Heart left ventricle (tissue), 16 donors: ENCODE measurements at regions not wholly inside any gene's neighbourhood (a gene's known extent, or its start where the extent isn't known, plus 50 kb on each side); places are given as distances from the start of the nearest gene placed in this dataset.

Source experiments
- ATAC-seq, 4 donors: fragments of 200-7000 bp; cut with Tn5 transposase; one replicate each; pipeline ENCODE4 v1.9.1; 2020 to 2022; ENCODE audit warnings: moderate library complexity in 4 of 4, mild to moderate bottlenecking in 3 of 4, moderate number of reproducible peaks in 1 of 4
- DNase-seq, 5 donors: peaks; one replicate each; pipeline ENCODE4 v3.0.0-alpha.2; 2020
- H3K27ac ChIP-seq, 12 donors: fragments of 200-600 bp; sonication (generic) in 4 of 12; one replicate each; pipeline versions ENCODE4 v1.5.0 to v1.8.0; 2016 to 2022; ENCODE audit warnings: mild to moderate bottlenecking in 2 of 12
- H3K27me3 ChIP-seq, 9 donors: fragments of 200-600 bp; sonication (generic) in 2 of 9; one replicate each; pipeline versions ENCODE4 v1.5.1 to v1.8.0; 2016 to 2022; ENCODE audit warnings: mild to moderate bottlenecking in 3 of 9
- H3K36me3 ChIP-seq, 9 donors: fragments of 200-600 bp; sonication (generic) in 2 of 9; one replicate each; pipeline versions ENCODE4 v1.5.0 to v1.8.0; 2018 to 2022; ENCODE audit warnings: mild to moderate bottlenecking in 2 of 9
- H3K4me1 ChIP-seq, 12 donors: fragments of 200-600 bp; sonication (generic) in 4 of 12; one replicate each; pipeline versions ENCODE4 v1.5.0 to v1.8.0; 2016 to 2022; ENCODE audit warnings: mild to moderate bottlenecking in 3 of 12
- H3K4me3 ChIP-seq, 12 donors: fragments of 200-600 bp; sonication (generic) in 4 of 12; one replicate each; pipeline versions ENCODE4 v1.5.0 to v1.8.0; 2017 to 2022; ENCODE audit warnings: mild to moderate bottlenecking in 9 of 12, moderate library complexity in 4 of 12
- H3K9me3 ChIP-seq, 12 donors: fragments of 200-600 bp; sonication (generic) in 4 of 12; one replicate each; pipeline versions ENCODE4 v1.5.0 to v1.8.0; 2016 to 2022; ENCODE audit warnings: mild to moderate bottlenecking in 1 of 12
- POLR2A ChIP-seq, 2 donors: fragments of 450-650 bp; IDR thresholded peaks; one replicate each; pipeline ENCODE4 v1.6.1; 2017; ENCODE audit warnings: antibody characterized with exemption in 2 of 2, mild to moderate bottlenecking in 2 of 2, moderate library complexity in 2 of 2
- WGBS, 4 donors: extraction: QIAGEN DNeasy Blood & Tissue Kit in 2 of 4; methylation state at CpG; one replicate each; pipeline versions ENCODE4 v1.1.5 to v1.1.7; 2013 to 2018; 5-methylcytosine and 5-hydroxymethylcytosine counted together
- intact Hi-C, 10 donors: fragments of 100-400 bp; cut with DNase I; formaldehyde crosslinking; loops; one replicate each; pipeline versions ENCODE4 v1.11.1 to v1.14.2; 2022
- TF ChIP-seq, protein P1 (sequence below), 12 donors: fragments of 200-600 bp; sonication (generic) in 4 of 12; IDR thresholded peaks; one replicate each; pipeline versions ENCODE4 v1.5.0 to v1.8.0; 2018 to 2022; ENCODE audit warnings: antibody characterized with exemption in 12 of 12, mild to moderate bottlenecking in 5 of 12
- donor health status: ischemic (EF 13 %, LVEDD 7.1; RV severe dilation, severe dysfunction).
- donor health status: healthy with polysubstance abuse.
- donor health status: DM: no; HTN: yes; CAD: no.
- donor health status: DM: no; HTN: no; CAD: no.
- donor health status: ischemic (EF 25% LVEDD 6.9; RV normal size, moderate dysfunction).
- donor health status: ischemic (EF 25% LVEDD 5.7; RV mildly dilated, moderate dysfunction).
- donor health status: healthy.
- donor health status: DM: yes; HTN: yes; CAD: no.
- donor health status: ischemic (EF 35%, LVEDD 5.7; RV mildly dilated, moderate dysfunction).
- donor health status: nonischemic (EF 11% LVEDD 7.7; RV severe dilation, severe dysfunction).
- donor health status: DM: yes; HTN: yes; CAD: no.
- donor health status: PGD.
- donor health status: ischemic (EF 29% LVEDD 5.4; RV normal size, mild dysfunction).
- donor health status: nonischemic (EF 23%, LVEDD 6.1; RV moderate dilation, normal function).

DNA sequence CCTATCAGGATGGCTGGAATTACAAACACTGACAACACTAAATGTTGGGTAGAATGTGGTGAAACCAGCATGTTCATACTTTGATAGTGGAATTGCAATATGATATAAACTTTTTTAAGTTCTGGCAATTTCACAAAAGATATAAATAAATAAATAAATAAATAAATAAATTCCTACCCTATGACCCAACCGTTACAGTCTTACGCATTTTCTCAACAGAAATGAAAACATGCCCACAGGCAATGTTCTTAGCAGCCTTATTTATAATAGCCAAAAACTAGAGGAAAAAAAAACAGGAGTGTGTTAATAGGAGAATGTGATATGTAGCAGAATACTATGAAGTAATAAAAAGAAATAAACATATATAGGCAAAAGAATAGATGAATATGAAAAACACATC lies 318.9 kb downstream of the IPMK start:
- Histone ChIP-seq H3K4me3 (no peak overlapping the region), H3K9me3 (no peaks in the 10 kb centered on the region), H3K4me1 (no peaks in the 10 kb centered on the region), H3K36me3 (no peaks in the 10 kb centered on the region), H3K27me3 (no peaks in the 10 kb centered on the region), H3K27ac (no peak overlapping the region)
- ATAC-seq, result no peak
- intact Hi-C loops, result no loop called here
- DNase-seq, result no peak
- TF ChIP-seq, protein P1, sequence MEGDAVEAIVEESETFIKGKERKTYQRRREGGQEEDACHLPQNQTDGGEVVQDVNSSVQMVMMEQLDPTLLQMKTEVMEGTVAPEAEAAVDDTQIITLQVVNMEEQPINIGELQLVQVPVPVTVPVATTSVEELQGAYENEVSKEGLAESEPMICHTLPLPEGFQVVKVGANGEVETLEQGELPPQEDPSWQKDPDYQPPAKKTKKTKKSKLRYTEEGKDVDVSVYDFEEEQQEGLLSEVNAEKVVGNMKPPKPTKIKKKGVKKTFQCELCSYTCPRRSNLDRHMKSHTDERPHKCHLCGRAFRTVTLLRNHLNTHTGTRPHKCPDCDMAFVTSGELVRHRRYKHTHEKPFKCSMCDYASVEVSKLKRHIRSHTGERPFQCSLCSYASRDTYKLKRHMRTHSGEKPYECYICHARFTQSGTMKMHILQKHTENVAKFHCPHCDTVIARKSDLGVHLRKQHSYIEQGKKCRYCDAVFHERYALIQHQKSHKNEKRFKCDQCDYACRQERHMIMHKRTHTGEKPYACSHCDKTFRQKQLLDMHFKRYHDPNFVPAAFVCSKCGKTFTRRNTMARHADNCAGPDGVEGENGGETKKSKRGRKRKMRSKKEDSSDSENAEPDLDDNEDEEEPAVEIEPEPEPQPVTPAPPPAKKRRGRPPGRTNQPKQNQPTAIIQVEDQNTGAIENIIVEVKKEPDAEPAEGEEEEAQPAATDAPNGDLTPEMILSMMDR (IDR thresholded peaks at IDR 0.05), result no peak
- TF ChIP-seq POLR2A (IDR thresholded peaks at IDR 0.05), result no peak
- WGBS, 4 donors, result 84 to 92% (median 85%) methylated on average over 2 of the region's 2 CpGs

DNA sequence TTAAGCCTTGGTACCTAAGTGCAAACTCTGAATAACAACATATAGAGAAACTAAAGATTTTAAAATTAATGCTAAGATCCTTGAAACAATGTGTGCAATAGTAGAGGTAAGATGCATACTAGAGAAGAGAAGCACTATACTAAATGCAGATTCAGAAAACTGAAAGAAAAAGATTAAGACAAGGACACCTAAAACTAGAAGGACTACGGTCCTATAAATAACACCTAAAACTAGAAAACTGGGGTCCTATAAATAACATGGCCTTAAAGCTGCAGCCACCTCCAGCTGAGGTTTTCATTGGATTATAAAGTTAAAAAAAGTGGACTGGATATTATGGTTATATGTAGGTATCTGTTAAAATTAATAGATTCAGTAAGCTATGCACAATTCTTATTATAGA lies 320.9 kb downstream of the IPMK start:
- no peaks in the 10 kb centered on the region for H3K9me3 ChIP-seq
- no peak for DNase-seq
- WGBS, 4 donors, result 48 to 75% (median 57%) methylated on average over 1 of the region's 1 CpG
- no peak for ATAC-seq
- H3K4me1 ChIP-seq, result no peaks in the 10 kb centered on the region
- H3K27ac ChIP-seq, result no peak overlapping the region
- no peak for TF ChIP-seq POLR2A (IDR thresholded peaks at IDR 0.05)
- TF ChIP-seq, protein P1 (IDR thresholded peaks at IDR 0.05), result no peak
- intact Hi-C loops, result no loop called here
- H3K4me3 ChIP-seq, result no peak overlapping the region
- no peaks in the 10 kb centered on the region for H3K27me3 ChIP-seq
- H3K36me3 ChIP-seq, result no peaks in the 10 kb centered on the region

DNA sequence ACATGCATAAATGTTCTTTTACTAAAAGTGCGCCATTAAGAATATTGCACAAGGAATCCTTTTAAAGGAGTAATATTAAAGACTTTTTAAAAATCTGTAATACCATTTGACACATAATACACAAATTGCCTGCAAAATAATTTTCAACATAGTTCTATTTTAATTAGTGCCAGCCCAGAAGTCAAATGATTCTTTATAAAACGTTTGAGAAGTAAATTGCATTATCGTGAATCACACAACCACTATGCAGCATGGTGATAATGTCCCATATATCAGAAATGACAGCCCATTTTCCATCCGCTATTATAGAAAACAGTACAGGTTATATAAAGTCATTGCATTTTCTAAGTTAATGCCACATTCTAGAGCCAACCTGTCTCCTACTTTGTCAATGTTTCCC lies 324.0 kb downstream of the IPMK start:
- no peak for ATAC-seq
- H3K4me3 ChIP-seq, result no peak overlapping the region
- H3K4me1 ChIP-seq, result no peaks in the 10 kb centered on the region
- H3K27me3 ChIP-seq, result no peaks in the 10 kb centered on the region
- H3K27ac ChIP-seq, result no peak overlapping the region
- no peaks in the 10 kb centered on the region for H3K36me3 ChIP-seq
- TF ChIP-seq, protein P1 (IDR thresholded peaks at IDR 0.05), result no peak
- TF ChIP-seq POLR2A (IDR thresholded peaks at IDR 0.05), result no peak
- no peak for DNase-seq
- WGBS, 4 donors, result 76 to 90% (median 83%) methylated on average over 4 of the region's 4 CpGs
- H3K9me3 ChIP-seq, result no peaks in the 10 kb centered on the region
- intact Hi-C loops, result no loop called here

DNA sequence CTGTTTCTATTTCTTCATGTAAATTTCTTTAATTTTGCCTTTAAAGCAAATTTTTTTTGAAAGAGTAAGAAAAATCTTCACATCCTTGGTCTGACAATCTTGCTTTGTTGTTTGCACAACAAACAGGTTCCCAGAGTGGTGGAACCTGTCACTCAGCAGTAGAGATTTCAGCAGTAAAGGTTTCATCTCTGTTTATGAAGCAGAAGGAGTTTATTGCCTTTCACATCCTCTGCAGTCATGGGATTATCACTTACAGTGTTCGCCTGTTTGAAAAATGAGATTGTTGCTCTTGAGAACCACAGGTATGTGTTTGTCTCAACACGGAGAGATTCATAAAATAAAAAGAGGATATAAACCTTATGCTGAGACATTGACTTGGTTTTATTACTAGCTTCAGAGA lies 342.6 kb downstream of the IPMK start:
- 73 to 84% (median 75%) methylated on average over 2 of the region's 2 CpGs for WGBS, 4 donors
- H3K27me3 ChIP-seq, result no peaks in the 10 kb centered on the region
- H3K9me3 ChIP-seq, result no peaks in the 10 kb centered on the region
- no peaks in the 10 kb centered on the region for H3K36me3 ChIP-seq
- no peak overlapping the region for H3K4me3 ChIP-seq
- TF ChIP-seq POLR2A (IDR thresholded peaks at IDR 0.05), result no peak
- TF ChIP-seq, protein P1 (IDR thresholded peaks at IDR 0.05), result no peak
- no peak for ATAC-seq
- DNase-seq, result no peak
- intact Hi-C loops, result no loop called here
- no peak overlapping the region for H3K27ac ChIP-seq
- H3K4me1 ChIP-seq, result no peaks in the 10 kb centered on the region
